Upper lobe of left lung (tissue), 6 donors: ENCODE measurements at regions not wholly inside any gene's neighbourhood (a gene's known extent, or its start where the extent isn't known, plus 50 kb on each side); places are given as distances from the start of the nearest gene placed in this dataset.

Source experiments
- ATAC-seq, 2 donors: fragments of 200-7000 bp; cut with Tn5 transposase; one replicate each; pipeline ENCODE4 v1.9.1; 2022; ENCODE audit warnings: mild to moderate bottlenecking in 2 of 2, moderate library complexity in 2 of 2; ENCODE audit not compliant: low FRiP score in 2 of 2
- DNase-seq, 2 donors: peaks; one replicate each; pipeline ENCODE4 v3.0.0-alpha.2; 2019 to 2020
- H3K27ac ChIP-seq, 4 donors: fragments of 200-600 bp; sonication (generic); one replicate each; pipeline ENCODE4 v1.5.1; 2016 to 2019
- H3K27me3 ChIP-seq, 4 donors: fragments of 200-600 bp; sonication (generic); one replicate each; pipeline ENCODE4 v1.5.1; 2017 to 2019
- H3K36me3 ChIP-seq, 4 donors: fragments of 200-600 bp; sonication (generic); one replicate each; pipeline ENCODE4 v1.5.1; 2016 to 2019
- H3K4me1 ChIP-seq, 4 donors: fragments of 200-600 bp; sonication (generic); one replicate each; pipeline ENCODE4 v1.5.1; 2018 to 2019
- H3K4me3 ChIP-seq, 4 donors: fragments of 200-600 bp; sonication (generic); one replicate each; pipeline ENCODE4 v1.5.1; 2017 to 2019; ENCODE audit warnings: mild to moderate bottlenecking in 2 of 4, moderate library complexity in 1 of 4
- H3K9me3 ChIP-seq, 4 donors: fragments of 200-600 bp; sonication (generic); one replicate each; pipeline ENCODE4 v1.5.1; 2018 to 2019
- CTCF ChIP-seq, 6 experiments: fragments of 450-650 bp in 4 of 6; fragments of 200-600 bp in 2 of 6; sonication (generic) in 2 of 6; IDR thresholded peaks; one replicate each; pipeline ENCODE4 v1.5.1; 2016 to 2019; ENCODE audit warnings: antibody characterized with exemption in 6 of 6
- EP300 ChIP-seq, 4 donors: sonication (generic); formaldehyde crosslinking; IDR thresholded peaks; one replicate each; pipeline ENCODE4 v1.5.1; 2017; ENCODE audit warnings: antibody characterized with exemption in 4 of 4, control low read depth in 2 of 4
- POLR2A ChIP-seq, 4 donors: fragments of 450-650 bp; IDR thresholded peaks; one replicate each; pipeline ENCODE4 v1.5.1; 2016 to 2017; ENCODE audit warnings: antibody characterized with exemption in 4 of 4, mild to moderate bottlenecking in 2 of 4
- POLR2AphosphoS5 ChIP-seq, 2 donors: sonication (generic); formaldehyde crosslinking; IDR thresholded peaks; one replicate each; pipeline ENCODE4 v1.5.1; 2017; ENCODE audit warnings: antibody characterized with exemption in 2 of 2
- whole genome bisulfite sequencing, 2 donors: methylation state at CpG; one replicate each; pipeline ENCODE4 v1.1.5; 2017 to 2018; 5-methylcytosine and 5-hydroxymethylcytosine counted together
- donor health status: DM: no; HTN: no; CAD: no; lungs with moderate emphysema.
- donor health status: DM: no; HTN: yes; CAD: no; lungs with severe emphysema.

DNA sequence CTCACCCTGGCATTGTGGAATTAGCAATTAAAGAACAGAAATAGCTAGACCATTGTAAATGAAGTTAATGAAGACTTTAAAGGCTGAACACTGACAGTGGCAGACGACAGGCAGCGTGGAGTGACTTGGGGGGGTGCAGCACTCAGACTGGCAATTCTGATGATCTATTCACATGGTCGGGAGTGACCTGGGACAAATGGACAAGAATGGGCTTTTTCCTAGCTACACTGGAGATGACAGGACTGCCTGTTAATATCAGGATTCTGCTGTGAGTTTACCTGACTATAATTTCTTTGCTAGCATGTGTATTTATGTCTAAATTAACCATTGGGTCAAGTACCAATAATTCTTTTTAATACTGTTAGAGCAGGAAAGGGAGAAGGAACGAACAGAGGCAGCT is 199.6 kb downstream of the FBXO15 start:
- Histone ChIP-seq H3K4me3 (no peak overlapping the region), H3K4me1 (no peaks in the 10 kb centered on the region), H3K9me3 (no peaks in the 10 kb centered on the region), H3K27ac (no peak overlapping the region), H3K27me3 (no peaks in the 10 kb centered on the region), H3K36me3 (no peaks in the 10 kb centered on the region)
- ATAC-seq (no peak), DNase-seq (no peak)
- 58 to 65% methylated on average over 4 of the region's 4 CpGs for WGBS, 2 donors
- TF ChIP-seq EP300 (IDR thresholded peaks at IDR 0.05): no peak
- TF ChIP-seq POLR2AphosphoS5 (IDR thresholded peaks at IDR 0.05): no peak
- TF ChIP-seq POLR2A (IDR thresholded peaks at IDR 0.05): no peak
- TF ChIP-seq CTCF (IDR thresholded peaks at IDR 0.05): no peak

GRCh38 chr18:73947180-73947921 is 200.3 kb downstream of the FBXO15 start:
- no peak overlapping the region for H3K4me3 ChIP-seq
- H3K4me1 ChIP-seq: no peaks in the 10 kb centered on the region
- 72 to 81% methylated on average over 6 of the region's 6 CpGs for WGBS, 2 donors
- H3K36me3 ChIP-seq: no peaks in the 10 kb centered on the region
- H3K27ac ChIP-seq: no peak overlapping the region
- TF ChIP-seq POLR2AphosphoS5 (IDR thresholded peaks at IDR 0.05) (no peak), CTCF (IDR thresholded peaks at IDR 0.05) (no peak), POLR2A (IDR thresholded peaks at IDR 0.05) (no peak), EP300 (IDR thresholded peaks at IDR 0.05) (no peak)
- H3K9me3 ChIP-seq: no peaks in the 10 kb centered on the region
- no peak for ATAC-seq
- H3K27me3 ChIP-seq: no peaks in the 10 kb centered on the region
- no peak for DNase-seq

- TF ChIP-seq EP300 (IDR thresholded peaks at IDR 0.05) (no peak), CTCF (IDR thresholded peaks at IDR 0.05) (no peak), POLR2AphosphoS5 (IDR thresholded peaks at IDR 0.05) (no peak), POLR2A (IDR thresholded peaks at IDR 0.05) (no peak)
- DNase-seq: no peak
- peak; percentile 20 to 40 for ATAC-seq
- H3K9me3 ChIP-seq: no peaks in the 10 kb centered on the region
- H3K27me3 ChIP-seq: no peaks in the 10 kb centered on the region
- 82 to 90% methylated on average over 3 of the region's 3 CpGs for WGBS, 2 donors
- no peak overlapping the region for H3K27ac ChIP-seq
- H3K36me3 ChIP-seq: no peaks in the 10 kb centered on the region
- H3K4me1 ChIP-seq: no peaks in the 10 kb centered on the region
- no peak overlapping the region for H3K4me3 ChIP-seq
Measured at GRCh38 chr18:73945130-73945792, 202.4 kb downstream of the FBXO15 start.

DNA sequence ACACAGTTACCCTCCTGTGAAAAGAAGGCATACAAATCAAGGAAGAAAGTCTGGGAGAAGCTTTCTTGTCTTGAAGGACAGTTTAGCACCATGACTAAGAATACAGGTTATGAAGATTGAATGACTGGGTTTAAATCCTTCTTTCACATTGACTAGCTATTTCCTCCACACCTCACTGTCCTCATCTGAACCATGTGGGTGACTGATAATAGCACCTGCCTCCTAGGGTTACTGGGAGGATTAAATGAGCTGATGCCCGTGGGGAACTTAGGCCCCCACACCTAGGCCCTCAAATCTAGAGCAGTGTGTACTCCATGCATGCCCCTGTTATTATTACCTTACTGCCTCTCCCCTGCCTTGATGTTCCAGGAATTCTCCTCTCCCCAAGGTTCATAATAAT is 202.9 kb downstream of the FBXO15 start:
- TF ChIP-seq EP300 (IDR thresholded peaks at IDR 0.05) (no peak), POLR2AphosphoS5 (IDR thresholded peaks at IDR 0.05) (no peak), CTCF (IDR thresholded peaks at IDR 0.05) (no peak), POLR2A (IDR thresholded peaks at IDR 0.05) (no peak)
- no peaks in the 10 kb centered on the region for H3K9me3 ChIP-seq

More for the DNA sequence above, 202.9 kb downstream of the FBXO15 start:
- ATAC-seq (no peak), DNase-seq (no peak)
- Histone ChIP-seq H3K27ac (no peak overlapping the region), H3K4me1 (no peaks in the 10 kb centered on the region), H3K36me3 (no peaks in the 10 kb centered on the region), H3K27me3 (no peaks in the 10 kb centered on the region), H3K4me3 (no peak overlapping the region)
- WGBS, 2 donors: 64 to 71% methylated on average over 1 of the region's 1 CpG
